ENCODE measurements at regions not wholly inside any gene's neighbourhood (a gene's known extent, or its start where the extent isn't known, plus 50 kb on each side); places are given as distances from the start of the nearest gene placed in this dataset.

DNA sequence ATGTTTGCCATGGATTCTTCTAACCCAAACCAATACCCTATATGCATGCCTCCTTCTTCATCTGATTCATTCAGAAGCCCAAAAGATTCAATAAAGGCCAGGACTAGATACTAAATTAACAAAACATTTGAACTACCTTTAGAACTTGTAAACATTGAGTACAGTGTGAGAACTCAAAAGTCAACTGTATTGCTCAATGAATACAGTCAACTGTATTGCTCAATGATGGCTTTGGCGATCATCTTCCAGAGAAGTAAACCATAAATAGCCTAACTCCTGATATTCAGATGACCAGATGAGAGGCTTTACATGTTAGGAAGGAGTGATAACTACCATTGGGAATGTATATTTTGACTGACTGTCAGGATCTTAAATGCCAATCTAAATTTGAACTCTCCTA lies 206.5 kb upstream of the ITGA4 start:
- DNase-seq (ENCODE audit: low spot score), result no peak
- no peak overlapping the region for H3K4me3 Mint-ChIP-seq
- TF ChIP-seq EZH2phosphoT487 (IDR thresholded peaks at IDR 0.05) (no peak), EZH2 (IDR thresholded peaks at IDR 0.05) (no peak)
- TF ChIP-seq, protein P1, sequence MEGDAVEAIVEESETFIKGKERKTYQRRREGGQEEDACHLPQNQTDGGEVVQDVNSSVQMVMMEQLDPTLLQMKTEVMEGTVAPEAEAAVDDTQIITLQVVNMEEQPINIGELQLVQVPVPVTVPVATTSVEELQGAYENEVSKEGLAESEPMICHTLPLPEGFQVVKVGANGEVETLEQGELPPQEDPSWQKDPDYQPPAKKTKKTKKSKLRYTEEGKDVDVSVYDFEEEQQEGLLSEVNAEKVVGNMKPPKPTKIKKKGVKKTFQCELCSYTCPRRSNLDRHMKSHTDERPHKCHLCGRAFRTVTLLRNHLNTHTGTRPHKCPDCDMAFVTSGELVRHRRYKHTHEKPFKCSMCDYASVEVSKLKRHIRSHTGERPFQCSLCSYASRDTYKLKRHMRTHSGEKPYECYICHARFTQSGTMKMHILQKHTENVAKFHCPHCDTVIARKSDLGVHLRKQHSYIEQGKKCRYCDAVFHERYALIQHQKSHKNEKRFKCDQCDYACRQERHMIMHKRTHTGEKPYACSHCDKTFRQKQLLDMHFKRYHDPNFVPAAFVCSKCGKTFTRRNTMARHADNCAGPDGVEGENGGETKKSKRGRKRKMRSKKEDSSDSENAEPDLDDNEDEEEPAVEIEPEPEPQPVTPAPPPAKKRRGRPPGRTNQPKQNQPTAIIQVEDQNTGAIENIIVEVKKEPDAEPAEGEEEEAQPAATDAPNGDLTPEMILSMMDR (IDR thresholded peaks at IDR 0.05), result no peak
- no peak overlapping the region for H3K27ac Mint-ChIP-seq
- H3K36me3 ChIP-seq, result no peaks in the 10 kb centered on the region
- no peaks in the 10 kb centered on the region for H3F3A ChIP-seq (ENCODE audit: low read depth)
- H3K4me1 Mint-ChIP-seq, result no peaks in the 10 kb centered on the region
- no peak overlapping the region for H3K27ac ChIP-seq
- H3K79me2 ChIP-seq (ENCODE audit: low read depth), result no peaks in the 10 kb centered on the region
- no peak overlapping the region for H3K9ac ChIP-seq
- H3K4me2 ChIP-seq, result no peak overlapping the region
- H2AFZ ChIP-seq (replicated peaks), result no peak overlapping the region
- H3K36me3 Mint-ChIP-seq, result no peaks in the 10 kb centered on the region
- no peaks in the 10 kb centered on the region for H3K27me3 ChIP-seq
- no peaks in the 10 kb centered on the region for H4K20me1 ChIP-seq (ENCODE audit: low read depth)
- no peaks in the 10 kb centered on the region for H3K9me3 Mint-ChIP-seq
- no peaks in the 10 kb centered on the region for H3K27me3 Mint-ChIP-seq (ENCODE audit: insufficient read depth, low read depth)
- H3K9me3 ChIP-seq (ENCODE audit: low read depth), result no peaks in the 10 kb centered on the region
- H3K4me1 ChIP-seq, result no peaks in the 10 kb centered on the region
- no peak overlapping the region for H3K4me3 ChIP-seq

DNA sequence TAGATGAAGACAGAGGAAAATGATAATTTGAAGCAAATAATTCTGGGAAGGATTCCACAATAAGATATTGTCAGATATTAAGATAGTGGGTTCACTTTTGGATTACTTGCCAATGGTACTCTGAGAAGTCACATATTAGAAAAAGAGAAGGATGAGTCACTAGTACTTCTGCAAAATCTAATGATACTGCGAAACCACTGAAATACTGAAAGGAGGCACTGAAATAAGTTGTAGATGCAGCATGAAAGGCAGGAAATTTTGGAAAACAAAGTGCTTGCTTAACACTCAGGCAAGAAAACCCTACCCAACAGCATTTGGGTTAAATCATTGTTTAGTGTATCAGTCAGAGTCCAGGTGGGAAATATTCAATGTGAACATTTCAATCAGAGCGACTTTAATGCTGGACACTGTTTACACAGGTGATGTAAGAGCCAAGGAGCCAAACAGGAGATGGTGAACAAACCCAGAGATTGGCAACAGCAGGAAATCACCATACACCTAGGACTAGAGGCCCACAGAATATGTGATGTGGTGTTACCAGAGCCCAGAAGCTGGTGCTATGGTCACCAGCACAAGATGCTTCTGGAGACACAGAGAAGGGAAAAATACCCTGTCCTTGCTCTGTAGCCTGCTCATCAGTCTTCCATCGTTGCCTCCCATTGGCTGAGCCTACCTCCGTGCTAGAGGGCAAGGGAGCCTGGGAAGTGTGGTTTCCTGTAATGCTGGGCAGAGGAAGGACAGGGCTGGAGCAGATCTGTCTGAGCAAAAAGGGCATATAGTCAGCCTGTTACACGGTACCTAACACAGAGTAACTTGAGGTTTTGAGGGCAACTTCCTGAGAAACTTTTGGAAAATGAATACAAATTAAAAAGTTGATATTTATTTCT lies 204.7 kb upstream of the ITGA4 start:
- Histone ChIP-seq H3K27ac (no peak overlapping the region), H3F3A (ENCODE audit: low read depth) (no peaks in the 10 kb centered on the region), H3K9ac (no peak overlapping the region), H3K27me3 (no peaks in the 10 kb centered on the region), H3K36me3 (no peaks in the 10 kb centered on the region), H3K4me3 (no peak overlapping the region), H3K79me2 (ENCODE audit: low read depth) (no peaks in the 10 kb centered on the region), H4K20me1 (ENCODE audit: low read depth) (no peaks in the 10 kb centered on the region), H3K9me3 (ENCODE audit: low read depth) (no peaks in the 10 kb centered on the region), H3K4me1 (no peaks in the 10 kb centered on the region), H3K4me2 (no peak overlapping the region), H2AFZ (replicated peaks) (peak overlapping the region; percentile 71)
- no peak for DNase-seq (ENCODE audit: low spot score)
- H3K27ac Mint-ChIP-seq, result no peak overlapping the region
- no peaks in the 10 kb centered on the region for H3K36me3 Mint-ChIP-seq
- H3K27me3 Mint-ChIP-seq (ENCODE audit: insufficient read depth, low read depth), result no peaks in the 10 kb centered on the region
- no peaks in the 10 kb centered on the region for H3K9me3 Mint-ChIP-seq
- H3K4me1 Mint-ChIP-seq, result no peaks in the 10 kb centered on the region
- TF ChIP-seq EZH2phosphoT487 (IDR thresholded peaks at IDR 0.05) (no peak), EZH2 (IDR thresholded peaks at IDR 0.05) (no peak)
- TF ChIP-seq, protein P1 (IDR thresholded peaks at IDR 0.05), result no peak
- H3K4me3 Mint-ChIP-seq, result no peak overlapping the region

DNA sequence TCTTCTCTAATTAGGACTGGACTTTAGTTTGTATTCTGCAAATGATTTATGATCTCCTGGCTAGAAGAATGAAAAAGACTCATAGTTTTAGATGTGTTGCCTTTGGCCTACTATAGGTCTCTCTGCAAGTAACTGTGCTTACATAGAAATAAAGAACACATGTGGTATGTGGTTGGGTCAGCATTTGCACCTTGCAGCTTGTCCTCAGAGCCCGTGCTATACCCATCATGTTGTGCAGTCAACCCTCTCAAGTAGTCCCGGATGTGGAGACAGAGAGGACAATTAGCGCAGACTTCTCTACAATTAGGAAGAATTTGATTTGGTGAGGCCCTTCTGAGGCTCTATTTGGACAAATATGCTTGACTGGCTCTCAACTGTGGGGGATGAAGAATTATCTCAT lies 203.7 kb upstream of the ITGA4 start:
- Mint-ChIP-seq H3K27ac (no peak overlapping the region), H3K27me3 (ENCODE audit: insufficient read depth, low read depth) (no peaks in the 10 kb centered on the region), H3K4me3 (no peak overlapping the region), H3K36me3 (no peaks in the 10 kb centered on the region), H3K4me1 (no peaks in the 10 kb centered on the region), H3K9me3 (no peaks in the 10 kb centered on the region)
- no peaks in the 10 kb centered on the region for H3F3A ChIP-seq (ENCODE audit: low read depth)
- no peak for DNase-seq (ENCODE audit: low spot score)
- H2AFZ ChIP-seq (replicated peaks), result peak overlapping the region; percentile 71
- no peak overlapping the region for H3K4me3 ChIP-seq
- H3K4me1 ChIP-seq, result no peaks in the 10 kb centered on the region
- no peak overlapping the region for H3K4me2 ChIP-seq
- H3K27ac ChIP-seq, result no peak overlapping the region
- no peaks in the 10 kb centered on the region for H3K9me3 ChIP-seq (ENCODE audit: low read depth)
- H3K79me2 ChIP-seq (ENCODE audit: low read depth), result no peaks in the 10 kb centered on the region
- no peaks in the 10 kb centered on the region for H4K20me1 ChIP-seq (ENCODE audit: low read depth)
- TF ChIP-seq, protein P1 (IDR thresholded peaks at IDR 0.05), result no peak
- TF ChIP-seq EZH2phosphoT487 (IDR thresholded peaks at IDR 0.05), result no peak
- no peak for TF ChIP-seq EZH2 (IDR thresholded peaks at IDR 0.05)
- H3K27me3 ChIP-seq, result no peaks in the 10 kb centered on the region
- H3K36me3 ChIP-seq, result no peaks in the 10 kb centered on the region
- no peak overlapping the region for H3K9ac ChIP-seq

Data from neural progenitor cell (in vitro differentiated cells).